ENCODE measurements at regions not wholly inside any gene's neighbourhood (a gene's known extent, or its start where the extent isn't known, plus 50 kb on each side); places are given as distances from the start of the nearest gene placed in this dataset.

DNA sequence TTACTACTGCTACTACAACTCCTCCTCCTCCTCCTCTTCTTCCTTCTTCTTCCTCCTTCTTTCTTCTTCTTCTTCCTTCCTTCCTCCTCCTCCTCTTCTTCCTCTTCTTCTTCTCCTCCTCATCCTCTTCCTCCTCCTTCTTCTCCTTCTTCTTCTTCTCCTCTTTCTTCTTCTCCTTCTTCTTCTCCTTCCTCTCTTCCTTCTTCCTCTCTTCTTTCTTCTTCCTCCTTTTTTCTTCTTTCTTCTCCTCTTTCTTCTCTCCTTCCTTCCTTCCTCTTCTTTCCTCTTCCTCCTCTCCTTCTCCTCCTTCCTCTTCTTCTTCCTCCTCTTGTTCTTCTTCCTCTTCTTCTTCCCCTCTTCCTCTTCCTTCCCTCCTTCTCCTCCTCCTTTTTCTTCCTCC is 94.7 kb upstream of the MYO16 start:
- Histone ChIP-seq H3K4me2 (ENCODE audit: low read length, poor library complexity, severe bottlenecking) (no peak overlapping the region), H4K8ac (ENCODE audit: low read length) (no peak overlapping the region), H2BK12ac (ENCODE audit: low read length in 2 of 2) (no peak overlapping the region), H3K36me3 (ENCODE audit: control insufficient read depth in 1 of 2, insufficient read depth in 2 of 2, low read depth in 1 of 2, low read length in 2 of 2) (no peaks in the 10 kb centered on the region), H3K4me3 (ENCODE audit: insufficient read depth in 1 of 2, low read depth in 1 of 2, low read length in 2 of 2) (no peak overlapping the region), H3K14ac (ENCODE audit: low read length in 2 of 2) (no peak overlapping the region), H3K23ac (ENCODE audit: low read length in 2 of 2) (no peak overlapping the region), H2BK15ac (ENCODE audit: low read depth, poor library complexity, severe bottlenecking) (no peak overlapping the region), H2AFZ (ENCODE audit: low read depth, low read length) (no peak overlapping the region), H2BK5ac (ENCODE audit: low read depth, low read length, poor library complexity, severe bottlenecking) (no peak overlapping the region), H3K18ac (ENCODE audit: low read depth in 1 of 2, low read length in 2 of 2) (no peak overlapping the region), H3K9ac (ENCODE audit: low read length) (no peak overlapping the region), H3K9me3 (ENCODE audit: control insufficient read depth, low read length) (no peaks in the 10 kb centered on the region), H3K4ac (ENCODE audit: low read depth in 1 of 2, low read length in 2 of 2) (no peak overlapping the region), H3K27me3 (ENCODE audit: control insufficient read depth in 1 of 2, insufficient read depth in 1 of 2, low read length in 2 of 2) (no peaks in the 10 kb centered on the region), H2BK120ac (ENCODE audit: low read depth, low read length) (no peak overlapping the region), H3K27ac (ENCODE audit: low read length, poor library complexity, severe bottlenecking) (no peak overlapping the region), H3K4me1 (ENCODE audit: control insufficient read depth, insufficient read depth, low read depth, low read length) (no peaks in the 10 kb centered on the region), H2AK5ac (ENCODE audit: low read length, severe bottlenecking) (no peak overlapping the region), H3K79me1 (replicated peaks; ENCODE audit: low read length, poor library complexity, severe bottlenecking) (no peaks in the 10 kb centered on the region), H4K91ac (ENCODE audit: low read length) (no peak overlapping the region)
- no peak for DNase-seq

GRCh38 chr13:108549934-108550333 is 79.5 kb upstream of the MYO16 start:
- no peaks in the 10 kb centered on the region for H3K4me1 ChIP-seq (ENCODE audit: control insufficient read depth, insufficient read depth, low read depth, low read length)
- H2BK5ac ChIP-seq (ENCODE audit: low read depth, low read length, poor library complexity, severe bottlenecking) = no peak overlapping the region
- H2BK120ac ChIP-seq (ENCODE audit: low read depth, low read length) = no peak overlapping the region
- no peak overlapping the region for H2AFZ ChIP-seq (ENCODE audit: low read depth, low read length)
- H3K27ac ChIP-seq (ENCODE audit: low read length, poor library complexity, severe bottlenecking) = no peak overlapping the region
- H3K9ac ChIP-seq (ENCODE audit: low read length) = no peak overlapping the region
- no peak overlapping the region for H4K8ac ChIP-seq (ENCODE audit: low read length)
- DNase-seq = no peak
- H4K91ac ChIP-seq (ENCODE audit: low read length) = no peak overlapping the region
- no peak overlapping the region for H2BK12ac ChIP-seq (ENCODE audit: low read length in 2 of 2)
- no peak overlapping the region for H3K4me2 ChIP-seq (ENCODE audit: low read length, poor library complexity, severe bottlenecking)
- no peak overlapping the region for H3K18ac ChIP-seq (ENCODE audit: low read depth in 1 of 2, low read length in 2 of 2)
- no peak overlapping the region for H3K4ac ChIP-seq (ENCODE audit: low read depth in 1 of 2, low read length in 2 of 2)
- no peaks in the 10 kb centered on the region for H3K27me3 ChIP-seq (ENCODE audit: control insufficient read depth in 1 of 2, insufficient read depth in 1 of 2, low read length in 2 of 2)
- no peaks in the 10 kb centered on the region for H3K79me1 ChIP-seq (replicated peaks; ENCODE audit: low read length, poor library complexity, severe bottlenecking)
- no peak overlapping the region for H2BK15ac ChIP-seq (ENCODE audit: low read depth, poor library complexity, severe bottlenecking)
- 81% methylated on average over 5 of the region's 5 CpGs for WGBS
- no peak overlapping the region for H3K4me3 ChIP-seq (ENCODE audit: insufficient read depth in 1 of 2, low read depth in 1 of 2, low read length in 2 of 2)
- no peaks in the 10 kb centered on the region for H3K36me3 ChIP-seq (ENCODE audit: control insufficient read depth in 1 of 2, insufficient read depth in 2 of 2, low read depth in 1 of 2, low read length in 2 of 2)
- H3K14ac ChIP-seq (ENCODE audit: low read length in 2 of 2) = no peak overlapping the region
- H3K9me3 ChIP-seq (ENCODE audit: control insufficient read depth, low read length) = no peaks in the 10 kb centered on the region
- no peak overlapping the region for H2AK5ac ChIP-seq (ENCODE audit: low read length, severe bottlenecking)
- H3K23ac ChIP-seq (ENCODE audit: low read length in 2 of 2) = no peak overlapping the region

DNA sequence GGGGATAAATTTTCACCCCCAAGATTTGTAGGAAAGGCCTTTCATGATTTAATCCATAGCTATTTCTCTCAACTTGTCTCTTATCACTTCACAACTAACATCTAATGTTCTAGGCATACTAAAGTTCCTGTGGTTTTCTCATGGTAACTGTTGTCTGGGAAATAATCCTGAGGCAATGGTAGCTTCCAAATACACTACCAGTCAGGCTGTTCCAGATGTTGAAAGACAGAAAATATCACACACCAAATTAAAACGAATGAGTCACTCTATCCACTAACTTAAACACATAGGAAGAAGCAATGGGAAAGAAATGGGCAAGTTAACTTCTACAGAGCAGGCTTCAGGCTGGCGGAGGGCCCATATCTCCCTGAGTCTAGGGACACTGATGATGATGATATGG is 77.7 kb upstream of the MYO16 start:
- Histone ChIP-seq H3K4ac (ENCODE audit: low read depth in 1 of 2, low read length in 2 of 2) (no peak overlapping the region), H3K4me1 (ENCODE audit: control insufficient read depth, insufficient read depth, low read depth, low read length) (no peaks in the 10 kb centered on the region), H3K4me3 (ENCODE audit: insufficient read depth in 1 of 2, low read depth in 1 of 2, low read length in 2 of 2) (no peak overlapping the region), H4K8ac (ENCODE audit: low read length) (no peak overlapping the region), H3K14ac (ENCODE audit: low read length in 2 of 2) (no peak overlapping the region), H2BK5ac (ENCODE audit: low read depth, low read length, poor library complexity, severe bottlenecking) (no peak overlapping the region), H4K91ac (ENCODE audit: low read length) (no peak overlapping the region), H3K27me3 (ENCODE audit: control insufficient read depth in 1 of 2, insufficient read depth in 1 of 2, low read length in 2 of 2) (no peaks in the 10 kb centered on the region), H2BK12ac (ENCODE audit: low read length in 2 of 2) (no peak overlapping the region), H2AK5ac (ENCODE audit: low read length, severe bottlenecking) (no peak overlapping the region), H3K9me3 (ENCODE audit: control insufficient read depth, low read length) (no peaks in the 10 kb centered on the region), H2AFZ (ENCODE audit: low read depth, low read length) (no peak overlapping the region), H3K23ac (ENCODE audit: low read length in 2 of 2) (no peak overlapping the region), H3K18ac (ENCODE audit: low read depth in 1 of 2, low read length in 2 of 2) (no peak overlapping the region), H3K27ac (ENCODE audit: low read length, poor library complexity, severe bottlenecking) (no peak overlapping the region), H3K79me1 (replicated peaks; ENCODE audit: low read length, poor library complexity, severe bottlenecking) (no peaks in the 10 kb centered on the region), H2BK120ac (ENCODE audit: low read depth, low read length) (no peak overlapping the region), H3K36me3 (ENCODE audit: control insufficient read depth in 1 of 2, insufficient read depth in 2 of 2, low read depth in 1 of 2, low read length in 2 of 2) (no peaks in the 10 kb centered on the region), H3K4me2 (ENCODE audit: low read length, poor library complexity, severe bottlenecking) (no peak overlapping the region), H3K9ac (ENCODE audit: low read length) (no peak overlapping the region), H2BK15ac (ENCODE audit: low read depth, poor library complexity, severe bottlenecking) (no peak overlapping the region)
- 92% methylated on average over 1 of the region's 2 CpGs for WGBS
- peak; percentile 37 for DNase-seq

GRCh38 chr13:108558489-108558888 is 70.9 kb upstream of the MYO16 start:
- WGBS = 74% methylated on average over 4 of the region's 4 CpGs
- H2BK5ac ChIP-seq (ENCODE audit: low read depth, low read length, poor library complexity, severe bottlenecking) = no peak overlapping the region

More at GRCh38 chr13:108558489-108558888, 70.9 kb upstream of the MYO16 start:
- Histone ChIP-seq H2BK12ac (ENCODE audit: low read length in 2 of 2) (no peak overlapping the region), H4K91ac (ENCODE audit: low read length) (no peak overlapping the region), H2BK120ac (ENCODE audit: low read depth, low read length) (no peak overlapping the region), H2BK15ac (ENCODE audit: low read depth, poor library complexity, severe bottlenecking) (no peak overlapping the region), H3K4ac (ENCODE audit: low read depth in 1 of 2, low read length in 2 of 2) (no peak overlapping the region), H3K23ac (ENCODE audit: low read length in 2 of 2) (no peak overlapping the region), H3K18ac (ENCODE audit: low read depth in 1 of 2, low read length in 2 of 2) (no peak overlapping the region), H3K14ac (ENCODE audit: low read length in 2 of 2) (no peak overlapping the region), H3K36me3 (ENCODE audit: control insufficient read depth in 1 of 2, insufficient read depth in 2 of 2, low read depth in 1 of 2, low read length in 2 of 2) (no peaks in the 10 kb centered on the region), H3K9me3 (ENCODE audit: control insufficient read depth, low read length) (no peaks in the 10 kb centered on the region), H3K27me3 (ENCODE audit: control insufficient read depth in 1 of 2, insufficient read depth in 1 of 2, low read length in 2 of 2) (no peaks in the 10 kb centered on the region), H3K4me1 (ENCODE audit: control insufficient read depth, insufficient read depth, low read depth, low read length) (no peaks in the 10 kb centered on the region), H2AFZ (ENCODE audit: low read depth, low read length) (no peak overlapping the region), H3K9ac (ENCODE audit: low read length) (no peak overlapping the region), H3K4me3 (ENCODE audit: insufficient read depth in 1 of 2, low read depth in 1 of 2, low read length in 2 of 2) (no peak overlapping the region), H3K4me2 (ENCODE audit: low read length, poor library complexity, severe bottlenecking) (no peak overlapping the region), H2AK5ac (ENCODE audit: low read length, severe bottlenecking) (no peak overlapping the region), H3K79me1 (replicated peaks; ENCODE audit: low read length, poor library complexity, severe bottlenecking) (no peaks in the 10 kb centered on the region), H3K27ac (ENCODE audit: low read length, poor library complexity, severe bottlenecking) (no peak overlapping the region), H4K8ac (ENCODE audit: low read length) (no peak overlapping the region)
- DNase-seq = no peak

Measured in mesenchymal stem cell (in vitro differentiated cells and primary cell).